Spleen (tissue), 7 donors: ENCODE measurements at regions not wholly inside any gene's neighbourhood (a gene's known extent, or its start where the extent isn't known, plus 50 kb on each side); places are given as distances from the start of the nearest gene placed in this dataset.

ENCODE experiments used
- POLR2A ChIP-seq, 3 donors: fragments of 450-650 bp; IDR thresholded peaks; one replicate each; pipeline ENCODE4 v1.5.1; 2017; ENCODE audit warnings: antibody characterized with exemption in 3 of 3, mild to moderate bottlenecking in 1 of 3
- POLR2AphosphoS5 ChIP-seq, 3 donors: sonication (generic); formaldehyde crosslinking; IDR thresholded peaks; one replicate each; pipeline ENCODE4 v1.5.1; 2017; ENCODE audit warnings: antibody characterized with exemption in 3 of 3
- TF ChIP-seq, protein P1 (sequence below), 11 experiments: fragments of 200-600 bp in 7 of 11; fragments of 450-650 bp in 4 of 11; sonication (generic) in 4 of 11; IDR thresholded peaks in 8 of 11; conservative IDR thresholded peaks in 3 of 11; 1 replicate in 7 of 11; 2 replicates in 4 of 11; pipeline versions ENCODE4 v1.4.0 to v1.8.0; 2016 to 2021; ENCODE audit warnings: antibody characterized with exemption in 11 of 11, inconsistent platforms in 4 of 11, mild to moderate bottlenecking in 1 of 11
- donor health status: DM: no; HTN: no; CAD: no; lungs with moderate emphysema.
- donor health status: DM: no; HTN: no; CAD: no.
- donor health status: DM: no; HTN: no; CAD: no.

GRCh38 chr15:94951538-94951937, 720.2 kb downstream of the MCTP2 start:
- TF ChIP-seq POLR2A (IDR thresholded peaks at IDR 0.05): no peak
- TF ChIP-seq, protein P1, sequence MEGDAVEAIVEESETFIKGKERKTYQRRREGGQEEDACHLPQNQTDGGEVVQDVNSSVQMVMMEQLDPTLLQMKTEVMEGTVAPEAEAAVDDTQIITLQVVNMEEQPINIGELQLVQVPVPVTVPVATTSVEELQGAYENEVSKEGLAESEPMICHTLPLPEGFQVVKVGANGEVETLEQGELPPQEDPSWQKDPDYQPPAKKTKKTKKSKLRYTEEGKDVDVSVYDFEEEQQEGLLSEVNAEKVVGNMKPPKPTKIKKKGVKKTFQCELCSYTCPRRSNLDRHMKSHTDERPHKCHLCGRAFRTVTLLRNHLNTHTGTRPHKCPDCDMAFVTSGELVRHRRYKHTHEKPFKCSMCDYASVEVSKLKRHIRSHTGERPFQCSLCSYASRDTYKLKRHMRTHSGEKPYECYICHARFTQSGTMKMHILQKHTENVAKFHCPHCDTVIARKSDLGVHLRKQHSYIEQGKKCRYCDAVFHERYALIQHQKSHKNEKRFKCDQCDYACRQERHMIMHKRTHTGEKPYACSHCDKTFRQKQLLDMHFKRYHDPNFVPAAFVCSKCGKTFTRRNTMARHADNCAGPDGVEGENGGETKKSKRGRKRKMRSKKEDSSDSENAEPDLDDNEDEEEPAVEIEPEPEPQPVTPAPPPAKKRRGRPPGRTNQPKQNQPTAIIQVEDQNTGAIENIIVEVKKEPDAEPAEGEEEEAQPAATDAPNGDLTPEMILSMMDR (IDR thresholded peaks at IDR 0.05 in 8 of 11, conservative IDR thresholded peaks at IDR 0.05 in 3 of 11): no peak
- TF ChIP-seq POLR2AphosphoS5 (IDR thresholded peaks at IDR 0.05): no peak
